ENCODE measurements at regions not wholly inside any gene's neighbourhood (a gene's known extent, or its start where the extent isn't known, plus 50 kb on each side); places are given as distances from the start of the nearest gene placed in this dataset.

DNA sequence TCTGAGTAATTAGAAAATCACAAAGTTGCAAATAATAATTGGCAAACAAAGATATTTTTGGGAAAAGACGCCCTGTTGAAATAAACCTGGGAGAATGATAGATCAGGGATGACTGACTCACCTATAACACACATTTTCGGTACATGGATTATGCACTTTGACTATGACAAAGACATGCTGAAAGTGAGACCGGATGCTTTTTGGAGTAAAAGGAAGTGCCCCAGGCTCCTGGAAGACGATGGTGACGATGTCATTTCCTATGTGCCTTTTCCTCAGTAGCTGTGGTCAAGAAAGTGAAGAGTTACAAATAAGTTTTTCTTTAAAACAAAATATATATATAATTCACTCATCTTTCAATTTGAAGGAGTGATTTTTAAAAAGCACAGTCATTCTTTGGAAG is 158.7 kb downstream of the SIPA1L2 start:
- no peak overlapping the region for H3K9ac ChIP-seq (ENCODE audit: control insufficient read depth, extremely low read depth, insufficient read depth, low read length)
- TF ChIP-seq, protein P1, sequence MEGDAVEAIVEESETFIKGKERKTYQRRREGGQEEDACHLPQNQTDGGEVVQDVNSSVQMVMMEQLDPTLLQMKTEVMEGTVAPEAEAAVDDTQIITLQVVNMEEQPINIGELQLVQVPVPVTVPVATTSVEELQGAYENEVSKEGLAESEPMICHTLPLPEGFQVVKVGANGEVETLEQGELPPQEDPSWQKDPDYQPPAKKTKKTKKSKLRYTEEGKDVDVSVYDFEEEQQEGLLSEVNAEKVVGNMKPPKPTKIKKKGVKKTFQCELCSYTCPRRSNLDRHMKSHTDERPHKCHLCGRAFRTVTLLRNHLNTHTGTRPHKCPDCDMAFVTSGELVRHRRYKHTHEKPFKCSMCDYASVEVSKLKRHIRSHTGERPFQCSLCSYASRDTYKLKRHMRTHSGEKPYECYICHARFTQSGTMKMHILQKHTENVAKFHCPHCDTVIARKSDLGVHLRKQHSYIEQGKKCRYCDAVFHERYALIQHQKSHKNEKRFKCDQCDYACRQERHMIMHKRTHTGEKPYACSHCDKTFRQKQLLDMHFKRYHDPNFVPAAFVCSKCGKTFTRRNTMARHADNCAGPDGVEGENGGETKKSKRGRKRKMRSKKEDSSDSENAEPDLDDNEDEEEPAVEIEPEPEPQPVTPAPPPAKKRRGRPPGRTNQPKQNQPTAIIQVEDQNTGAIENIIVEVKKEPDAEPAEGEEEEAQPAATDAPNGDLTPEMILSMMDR (optimal IDR thresholded peaks at IDR 0.05 in 1 of 3, IDR thresholded peaks at IDR 0.05 in 1 of 3, conservative IDR thresholded peaks at IDR 0.05 in 1 of 3; ENCODE audit: extremely low read depth in 1 of 3, insufficient read depth in 2 of 3, low read length in 3 of 3) = no peak
- TF ChIP-seq EZH2 (IDR thresholded peaks at IDR 0.05; ENCODE audit: low read length) = no peak
- H3K4me1 ChIP-seq (ENCODE audit: control insufficient read depth, extremely low read depth, insufficient read depth, low read length) = peaks cover 3% of the 10 kb centered on the region
- no peak overlapping the region for H3K4me3 ChIP-seq (ENCODE audit: control insufficient read depth in 2 of 3, extremely low read depth in 1 of 3, insufficient read depth in 2 of 3, low read depth in 1 of 3, low read length in 3 of 3)
- H3K79me2 ChIP-seq (ENCODE audit: control insufficient read depth, insufficient read depth, low read length) = no peaks in the 10 kb centered on the region
- no peak overlapping the region for H3K4me2 ChIP-seq (ENCODE audit: control insufficient read depth, extremely low read depth, insufficient read depth, low read depth, low read length)
- no peaks in the 10 kb centered on the region for H3K9me1 ChIP-seq (ENCODE audit: control insufficient read depth, extremely low read depth, insufficient read depth, low read length)
- DNase-seq (ENCODE audit: low read depth, low spot score) (no peak), FAIRE-seq (no peak)
- no peaks in the 10 kb centered on the region for H3K9me3 ChIP-seq (ENCODE audit: control insufficient read depth, low read depth, low read length)
- H3K36me3 ChIP-seq (ENCODE audit: control insufficient read depth in 2 of 2, extremely low read depth in 1 of 2, insufficient read depth in 2 of 2, low read length in 2 of 2) = no peaks in the 10 kb centered on the region
- H4K20me1 ChIP-seq (ENCODE audit: control insufficient read depth, extremely low read depth, insufficient read depth, low read length) = no peaks in the 10 kb centered on the region
- dilution Hi-C loops (cut with MboI; ENCODE audit: extremely low pct_ligation_motif_present, low sequenced_read_pairs) = no loop called here
- H3K27ac ChIP-seq (ENCODE audit: control insufficient read depth, insufficient read depth, low read length) = no peak overlapping the region
- H3K27me3 ChIP-seq (ENCODE audit: control insufficient read depth, extremely low read depth, insufficient read depth, low read length) = no peaks in the 10 kb centered on the region
- no peak overlapping the region for H2AFZ ChIP-seq (ENCODE audit: control insufficient read depth, low read length)

DNA sequence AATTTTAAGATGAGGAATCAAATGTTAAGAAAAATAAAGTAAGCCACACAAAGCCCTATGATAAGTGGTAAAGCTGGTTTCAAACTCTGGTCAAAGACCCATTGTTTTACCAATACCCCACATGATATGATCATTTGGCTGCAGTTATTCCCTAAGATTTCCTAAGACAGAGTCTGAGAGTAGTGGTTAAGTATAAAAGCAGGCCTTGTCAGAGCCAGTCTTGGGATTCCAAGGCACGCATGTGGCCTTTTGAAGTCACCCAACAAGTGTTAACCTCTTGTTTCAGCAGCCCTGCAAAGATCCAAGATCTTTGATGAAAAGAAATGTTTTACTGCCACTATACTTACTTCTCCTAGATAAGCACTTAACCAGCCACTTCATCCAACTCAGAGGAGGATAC is 159.2 kb downstream of the SIPA1L2 start:
- TF ChIP-seq EZH2 (IDR thresholded peaks at IDR 0.05; ENCODE audit: low read length) = no peak
- TF ChIP-seq, protein P1 (optimal IDR thresholded peaks at IDR 0.05 in 1 of 3, IDR thresholded peaks at IDR 0.05 in 1 of 3, conservative IDR thresholded peaks at IDR 0.05 in 1 of 3; ENCODE audit: extremely low read depth in 1 of 3, insufficient read depth in 2 of 3, low read length in 3 of 3) = no peak
- Histone ChIP-seq H3K36me3 (ENCODE audit: control insufficient read depth in 2 of 2, extremely low read depth in 1 of 2, insufficient read depth in 2 of 2, low read length in 2 of 2) (no peaks in the 10 kb centered on the region), H3K79me2 (ENCODE audit: control insufficient read depth, insufficient read depth, low read length) (no peaks in the 10 kb centered on the region), H4K20me1 (ENCODE audit: control insufficient read depth, extremely low read depth, insufficient read depth, low read length) (no peaks in the 10 kb centered on the region), H3K4me2 (ENCODE audit: control insufficient read depth, extremely low read depth, insufficient read depth, low read depth, low read length) (no peak overlapping the region), H3K9me1 (ENCODE audit: control insufficient read depth, extremely low read depth, insufficient read depth, low read length) (no peaks in the 10 kb centered on the region), H3K4me1 (ENCODE audit: control insufficient read depth, extremely low read depth, insufficient read depth, low read length) (peaks cover 3% of the 10 kb centered on the region), H2AFZ (ENCODE audit: control insufficient read depth, low read length) (no peak overlapping the region), H3K27ac (ENCODE audit: control insufficient read depth, insufficient read depth, low read length) (no peak overlapping the region), H3K9ac (ENCODE audit: control insufficient read depth, extremely low read depth, insufficient read depth, low read length) (no peak overlapping the region), H3K27me3 (ENCODE audit: control insufficient read depth, extremely low read depth, insufficient read depth, low read length) (no peaks in the 10 kb centered on the region), H3K9me3 (ENCODE audit: control insufficient read depth, low read depth, low read length) (no peaks in the 10 kb centered on the region), H3K4me3 (ENCODE audit: control insufficient read depth in 2 of 3, extremely low read depth in 1 of 3, insufficient read depth in 2 of 3, low read depth in 1 of 3, low read length in 3 of 3) (no peak overlapping the region)
- dilution Hi-C loops (cut with MboI; ENCODE audit: extremely low pct_ligation_motif_present, low sequenced_read_pairs) = no loop called here
- FAIRE-seq (no peak), DNase-seq (ENCODE audit: low read depth, low spot score) (no peak)

Data from keratinocyte (primary cell).